KG1 (cell line): ENCODE measurements at regions not wholly inside any gene's neighbourhood (a gene's known extent, or its start where the extent isn't known, plus 50 kb on each side); places are given as distances from the start of the nearest gene placed in this dataset.
"Not testable (repeated sequence)": the region's sequence is repeated elsewhere in the genome, so short reads cannot be mapped to it uniquely, and the experiment has no call there.

Experiments
- DNase-seq: peaks from one replicate; lab custom pipeline; 2025; lab: John Stamatoyannopoulos, UW

DNA sequence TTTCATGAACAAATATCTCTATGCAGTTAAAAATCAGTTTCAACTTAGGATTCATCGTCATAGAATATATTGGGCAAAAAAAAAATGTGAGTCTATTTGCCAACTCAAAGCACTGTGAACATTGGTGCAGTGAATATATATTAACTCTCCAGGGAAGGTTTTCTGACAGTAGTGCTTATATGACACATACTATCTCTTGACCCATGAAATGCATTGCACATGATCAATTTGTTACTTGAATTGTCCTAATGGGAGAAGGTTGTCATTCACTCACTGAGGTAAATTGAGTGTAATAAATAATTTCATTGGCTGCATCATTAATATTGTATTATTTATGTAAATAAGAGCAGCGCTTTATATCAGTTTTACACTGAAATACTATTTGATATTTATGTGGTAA lies 2458.5 kb downstream of the ARAP2 start:
- no peak for DNase-seq

DNA sequence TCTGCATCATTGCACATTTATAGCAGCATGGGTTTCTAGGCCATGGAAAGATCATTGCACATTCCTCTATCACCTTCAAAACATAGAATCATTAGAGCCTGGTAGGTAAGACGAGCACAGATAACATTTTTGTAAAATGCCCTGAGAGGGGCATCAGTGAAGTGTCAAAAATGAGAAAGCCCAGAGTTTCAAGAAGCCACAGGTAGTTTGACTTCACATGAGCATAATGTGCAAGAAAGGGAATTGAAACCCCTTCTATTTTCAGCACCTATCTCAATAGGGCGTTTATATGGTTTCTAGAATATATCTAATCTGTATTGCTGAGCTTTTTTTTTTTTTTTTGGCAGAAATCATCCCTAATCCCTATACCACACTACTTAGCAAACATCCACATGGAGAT lies 2441.7 kb downstream of the ARAP2 start:
- DNase-seq, result no peak

DNA sequence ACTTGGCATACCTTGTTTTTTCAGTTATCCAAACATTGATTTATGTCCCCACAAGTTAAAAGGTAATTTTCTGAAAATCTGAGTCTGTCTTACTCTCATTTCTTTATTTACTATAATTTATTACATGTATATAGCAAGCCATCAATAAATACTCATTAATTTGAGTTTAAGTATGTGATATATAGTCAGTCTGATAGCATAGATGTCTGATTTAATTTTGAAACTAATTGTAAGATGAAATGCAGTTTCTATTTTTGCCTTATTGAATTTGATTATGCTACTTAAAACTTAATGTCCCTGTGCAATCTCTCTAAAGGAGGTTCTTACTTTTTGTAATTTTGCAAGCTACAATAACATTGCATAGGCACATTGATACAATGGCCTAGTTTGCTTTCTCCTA lies 2418.6 kb downstream of the ARAP2 start:
- DNase-seq, result no peak

DNA sequence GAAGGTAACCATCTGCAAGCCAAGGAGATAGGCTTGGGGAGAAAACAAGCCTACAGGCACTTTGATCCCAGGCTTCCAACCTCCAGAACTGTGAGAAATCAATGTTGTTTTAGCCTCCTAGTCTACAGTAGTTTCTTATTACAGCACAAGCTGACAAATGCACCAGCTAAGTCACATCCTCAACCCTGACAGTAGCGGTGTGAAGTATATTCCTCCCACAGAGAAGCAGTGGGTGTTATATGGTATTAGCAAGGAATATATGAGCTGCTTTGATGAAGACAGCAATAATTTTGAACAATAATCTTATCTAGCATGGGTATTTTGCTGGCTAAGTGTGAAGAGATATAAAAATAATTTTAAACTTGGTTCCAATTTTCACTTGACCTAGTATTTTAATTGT lies 2415.0 kb downstream of the ARAP2 start:
- DNase-seq, result not testable (repeated sequence)

DNA sequence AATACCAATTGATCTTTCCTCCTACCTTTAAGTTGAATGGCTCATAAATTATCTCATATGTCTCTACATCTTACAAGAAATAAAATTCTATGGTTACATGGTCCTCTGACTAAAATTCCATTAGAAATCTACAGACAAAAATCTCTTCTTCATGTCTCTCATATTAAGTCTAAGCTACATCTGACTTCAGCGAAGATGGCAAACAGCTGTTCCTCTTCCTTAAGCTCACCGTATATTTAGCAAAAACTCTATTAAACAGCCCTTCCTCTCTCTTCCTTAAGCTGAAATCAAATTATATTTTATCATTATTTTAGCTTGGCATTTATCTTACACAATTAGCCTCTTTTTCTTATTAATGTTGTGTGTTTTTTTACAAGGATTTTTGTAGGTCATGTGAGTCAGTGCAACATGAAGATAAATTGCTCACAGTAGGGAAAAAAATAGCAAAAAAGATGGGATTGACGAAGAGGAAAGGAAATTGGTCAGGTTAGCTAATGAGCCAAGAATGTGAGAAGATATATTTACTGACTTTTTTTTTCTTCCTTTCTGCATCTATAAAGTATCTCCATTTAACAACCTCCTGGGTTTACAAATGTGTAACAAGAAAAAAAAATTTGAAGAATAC lies 2412.8 kb downstream of the ARAP2 start:
- no peak for DNase-seq

DNA sequence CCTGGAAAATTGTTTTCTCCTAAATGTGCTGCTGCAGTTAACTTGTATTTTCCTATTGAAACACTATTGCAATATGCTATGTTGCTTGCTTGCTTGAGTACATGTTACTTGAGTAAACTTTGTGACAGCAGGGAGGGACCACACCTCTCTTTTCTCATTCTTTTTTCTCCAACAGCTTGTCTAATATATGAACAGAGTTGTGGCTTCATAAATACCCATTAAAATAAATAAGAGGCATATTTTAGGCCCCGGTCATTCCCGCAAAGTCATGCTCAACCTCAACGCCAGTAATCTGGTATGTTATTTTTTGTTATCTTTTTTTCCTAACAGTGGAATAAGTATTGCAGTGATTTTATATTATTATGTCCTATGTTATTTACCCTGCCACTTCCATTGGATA lies 2408.6 kb downstream of the ARAP2 start:
- DNase-seq, result not testable (repeated sequence)

DNA sequence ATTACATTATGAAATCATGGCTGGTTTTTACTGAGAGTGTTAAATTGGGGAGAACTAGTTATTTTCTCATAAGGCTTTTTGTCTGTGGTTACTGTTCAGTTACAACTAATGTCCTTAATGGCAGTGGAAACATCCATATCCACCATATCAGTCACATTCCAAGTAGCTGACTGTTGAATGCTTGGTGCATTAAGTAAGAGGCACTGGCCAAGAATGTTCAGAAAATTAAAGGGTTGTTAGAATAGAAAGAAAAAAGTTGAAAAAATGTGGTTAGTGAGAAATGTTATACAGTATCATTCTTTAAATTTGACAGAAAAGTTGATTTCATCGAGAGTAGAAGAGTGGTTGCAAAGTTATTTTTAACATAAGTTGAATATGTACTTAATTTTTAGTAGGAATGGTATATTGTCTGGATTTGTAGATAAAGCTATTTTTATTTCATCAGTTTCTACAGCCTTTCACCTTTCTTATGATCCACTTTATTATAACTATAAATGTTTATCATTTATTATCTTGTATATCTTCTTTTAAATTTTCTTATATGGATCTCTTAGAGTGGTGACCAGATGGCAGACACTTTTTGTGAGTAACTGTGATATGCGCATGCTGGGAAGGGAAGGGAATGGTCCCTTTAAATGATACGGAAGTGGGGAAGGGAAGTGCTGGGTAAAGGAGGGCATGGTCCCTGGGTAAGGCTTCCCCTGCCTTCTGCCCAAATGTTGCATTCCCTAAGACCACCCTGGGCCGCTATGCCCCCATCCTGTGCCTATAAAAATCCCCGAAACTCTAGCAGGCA lies 2407.1 kb downstream of the ARAP2 start:
- no peak for DNase-seq

DNA sequence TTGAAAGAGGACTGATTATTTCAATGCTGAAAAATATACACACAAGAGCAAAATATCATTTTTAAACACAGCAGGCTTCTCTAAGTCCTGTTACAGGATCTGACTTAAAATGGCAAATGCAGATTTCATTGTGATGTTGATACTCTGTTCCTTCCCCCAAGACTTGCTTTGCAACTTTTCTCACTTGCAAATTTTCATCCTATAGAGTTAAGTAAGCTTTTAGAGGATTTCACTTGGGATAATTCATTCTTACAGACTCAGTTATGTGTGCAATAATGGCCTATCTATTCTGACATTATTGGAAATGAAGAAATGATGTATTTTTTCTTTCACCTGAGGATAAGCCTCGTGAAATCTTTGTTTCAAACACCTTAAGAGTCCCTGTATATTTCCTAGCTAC lies 2403.2 kb downstream of the ARAP2 start:
- no peak for DNase-seq

DNA sequence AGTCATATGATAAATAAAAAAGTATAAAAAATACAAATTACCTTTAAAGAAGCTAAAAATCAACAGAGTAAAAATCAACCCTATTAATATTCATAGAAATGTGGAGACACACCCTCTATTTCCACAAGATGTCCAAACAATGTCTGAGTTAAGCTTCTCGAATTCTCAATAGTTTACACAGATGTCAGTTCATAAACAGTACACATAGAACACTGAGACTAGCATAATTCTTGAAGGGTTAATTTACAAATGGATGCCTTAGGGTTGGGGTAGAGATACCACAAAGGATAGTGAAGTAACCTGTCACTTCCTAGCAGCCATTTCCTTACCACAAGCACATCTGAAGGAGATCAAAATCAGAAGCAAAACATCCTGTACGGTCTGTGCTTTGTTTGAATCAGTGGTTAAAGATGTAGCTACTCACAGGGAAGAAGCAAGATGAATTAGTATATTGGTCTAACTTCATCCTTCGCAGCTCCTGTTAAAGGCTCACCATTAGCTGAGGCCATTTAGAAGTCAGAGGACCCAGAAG lies 2393.9 kb downstream of the ARAP2 start:
- DNase-seq, result peak; percentile 0

DNA sequence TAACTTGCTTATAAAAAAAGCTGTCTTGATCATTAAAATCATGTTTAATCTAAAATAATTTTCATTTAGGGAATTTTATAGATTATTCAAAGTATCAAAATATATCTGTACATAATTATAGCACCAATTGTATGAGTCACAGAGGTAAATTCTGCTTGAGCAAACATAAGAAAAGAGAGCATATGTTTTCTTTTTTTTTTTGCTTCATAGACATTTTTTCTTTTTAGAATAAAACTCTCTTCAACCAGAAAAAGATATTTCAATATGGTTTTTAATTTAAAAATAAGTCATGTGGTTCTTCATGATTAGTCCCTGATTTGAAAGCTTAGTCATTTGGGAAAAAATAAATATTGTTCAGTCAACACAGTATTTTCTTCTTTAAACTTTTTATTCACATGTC lies 2390.6 kb downstream of the ARAP2 start:
- DNase-seq, result not testable (repeated sequence)

DNA sequence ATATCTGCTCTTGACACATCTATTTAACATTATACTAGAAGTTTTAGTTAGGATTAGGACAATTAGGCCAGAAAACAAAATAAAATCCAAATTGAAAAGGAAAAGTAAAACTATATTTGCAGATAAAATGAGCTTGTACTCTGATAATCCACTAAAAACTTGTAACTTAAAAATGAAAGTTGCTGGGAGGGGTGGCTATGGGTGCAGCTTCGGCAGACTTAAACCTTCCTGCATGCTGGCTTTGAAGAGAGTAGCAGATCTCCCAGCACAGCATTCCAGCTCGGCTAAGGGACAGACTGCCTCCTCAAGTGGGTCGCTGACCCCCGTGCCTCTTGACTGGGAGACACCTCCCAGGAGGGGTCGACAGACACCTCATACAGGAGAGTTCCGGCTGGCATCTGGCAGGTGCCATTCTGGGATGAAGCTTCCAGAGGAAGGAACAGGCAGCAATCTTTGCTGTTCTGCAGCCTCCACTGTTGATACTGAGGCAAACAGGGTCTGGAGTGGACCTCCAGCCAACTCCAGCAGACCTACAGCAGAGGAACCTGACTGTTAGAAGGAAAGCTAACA lies 2379.9 kb downstream of the ARAP2 start:
- no peak for DNase-seq

DNA sequence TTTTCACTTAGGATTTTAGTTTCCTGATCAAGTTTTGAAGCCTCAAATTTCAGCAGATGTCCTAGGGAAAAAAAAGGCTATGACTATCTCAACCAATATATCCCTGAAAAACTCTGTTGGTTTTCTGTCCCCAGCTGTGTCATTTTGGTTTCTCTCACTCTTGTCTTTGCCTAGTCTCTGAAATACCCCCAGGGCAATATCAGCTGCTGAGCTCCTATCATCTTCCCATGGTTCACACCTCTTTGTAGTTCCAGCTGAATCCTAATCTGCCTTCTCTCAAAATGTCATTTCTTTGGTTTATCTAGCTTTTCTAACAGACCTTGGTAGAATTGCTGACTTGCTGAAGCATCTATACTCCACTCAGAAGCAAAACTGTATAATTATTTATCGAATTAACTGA lies 2370.5 kb downstream of the ARAP2 start:
- no peak for DNase-seq

DNA sequence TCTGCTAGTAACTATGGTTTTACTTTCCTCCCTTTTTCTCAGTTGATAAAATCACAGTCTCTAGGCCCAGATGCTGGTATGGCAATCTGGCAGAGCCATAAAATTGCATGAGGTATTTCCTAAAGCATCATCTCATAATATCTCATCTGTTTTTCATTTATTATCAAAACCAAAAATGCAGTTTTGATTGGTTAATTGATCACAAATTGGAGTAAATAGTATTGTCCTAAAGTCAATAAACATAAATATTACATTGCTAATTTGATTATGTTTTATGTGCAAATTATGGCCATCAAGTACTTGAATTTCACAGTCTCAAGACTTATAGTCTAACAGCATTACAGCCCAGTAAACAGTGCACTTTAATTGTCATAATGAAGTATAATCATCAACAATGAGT lies 2365.6 kb downstream of the ARAP2 start:
- no peak for DNase-seq

DNA sequence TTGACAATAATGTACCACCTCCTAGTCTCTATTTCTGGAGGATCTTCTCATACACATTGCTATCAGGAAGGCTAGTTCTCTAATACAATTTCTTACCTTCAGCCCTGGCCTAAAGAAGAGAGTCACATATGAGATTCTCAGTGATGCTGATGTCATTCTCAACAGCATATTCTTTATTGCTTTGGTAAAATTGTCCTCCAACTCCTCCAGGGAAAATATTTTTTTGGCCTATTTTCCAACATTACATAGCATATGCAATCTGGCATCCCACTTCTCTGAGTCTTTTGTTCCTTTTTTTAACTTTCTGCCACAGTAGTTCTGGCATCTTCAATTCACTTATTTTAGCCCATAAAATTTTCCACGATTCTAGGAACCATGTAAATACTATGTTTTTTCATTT lies 2363.1 kb downstream of the ARAP2 start:
- DNase-seq, result no peak

DNA sequence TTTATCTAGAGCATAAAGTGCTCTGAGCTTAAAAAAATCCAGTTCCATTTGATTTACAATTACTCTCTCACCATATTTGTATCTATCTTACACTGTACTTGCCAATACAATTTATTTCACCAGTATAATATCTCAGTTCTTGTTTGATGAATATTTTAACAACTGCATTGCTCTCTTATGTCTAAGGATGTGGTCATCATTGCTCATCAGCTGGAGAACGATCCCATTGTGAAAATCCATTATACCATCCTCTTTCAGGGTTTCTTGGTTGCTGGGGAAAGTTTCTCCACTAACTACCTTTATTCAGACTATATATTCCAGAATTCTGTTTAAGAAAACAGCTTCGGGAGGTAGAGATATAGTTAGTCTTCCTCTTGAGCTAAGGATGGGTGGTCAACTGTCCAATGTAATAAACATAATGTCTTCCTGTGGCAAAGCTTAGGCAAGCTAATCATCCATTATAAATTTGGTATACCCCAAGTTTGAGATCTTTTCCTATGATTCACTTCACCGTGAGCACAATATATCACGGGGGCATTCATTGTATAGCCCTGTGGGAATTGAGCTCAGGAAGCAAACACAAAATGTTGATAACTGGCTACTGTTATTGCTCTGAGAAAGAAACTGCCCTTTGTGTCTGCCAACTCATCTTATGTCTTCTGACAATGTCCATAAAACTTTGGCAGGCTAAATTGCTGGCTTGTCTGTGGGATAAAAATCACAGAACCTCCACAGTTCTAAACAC lies 2361.9 kb downstream of the ARAP2 start:
- no peak for DNase-seq

DNA sequence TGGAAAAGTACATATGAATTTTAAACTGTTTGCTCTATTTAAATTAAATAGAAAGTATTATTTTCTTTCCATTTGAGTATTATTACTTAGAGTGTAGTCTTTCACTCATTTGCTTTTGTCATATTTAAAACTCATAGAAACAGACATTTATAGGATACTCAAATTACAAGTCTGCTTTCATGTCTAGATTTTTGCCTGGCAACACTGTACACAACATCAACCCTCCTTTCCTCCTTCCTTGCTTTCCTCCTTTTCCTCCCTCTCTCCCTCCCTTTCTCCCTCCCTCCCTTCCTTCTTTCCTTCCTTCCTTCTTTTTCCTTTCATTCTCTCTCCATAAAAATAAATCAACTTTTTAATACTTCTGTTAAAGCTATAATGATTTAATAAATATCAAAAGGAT lies 2361.2 kb downstream of the ARAP2 start:
- DNase-seq, result no peak

DNA sequence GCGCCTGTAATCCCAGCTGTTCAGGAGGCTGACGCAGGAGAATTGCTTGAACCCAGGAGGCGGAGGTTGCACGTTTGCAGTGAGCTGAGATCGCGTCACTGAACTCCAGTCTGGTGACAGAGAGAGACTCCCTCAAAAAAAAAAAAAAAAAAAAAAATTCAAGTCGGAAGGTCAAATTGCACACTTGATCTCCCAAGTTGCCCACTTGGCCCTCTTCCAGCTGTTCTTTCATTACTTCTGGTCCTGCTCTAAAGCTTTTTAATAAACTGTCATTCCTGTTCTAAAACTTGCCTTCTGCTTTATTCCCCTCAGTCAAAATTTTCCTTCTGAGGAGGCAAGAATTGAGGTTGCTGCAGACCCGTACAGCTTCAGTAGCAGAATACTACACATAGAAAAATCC lies 2358.0 kb downstream of the ARAP2 start:
- no peak for DNase-seq

DNA sequence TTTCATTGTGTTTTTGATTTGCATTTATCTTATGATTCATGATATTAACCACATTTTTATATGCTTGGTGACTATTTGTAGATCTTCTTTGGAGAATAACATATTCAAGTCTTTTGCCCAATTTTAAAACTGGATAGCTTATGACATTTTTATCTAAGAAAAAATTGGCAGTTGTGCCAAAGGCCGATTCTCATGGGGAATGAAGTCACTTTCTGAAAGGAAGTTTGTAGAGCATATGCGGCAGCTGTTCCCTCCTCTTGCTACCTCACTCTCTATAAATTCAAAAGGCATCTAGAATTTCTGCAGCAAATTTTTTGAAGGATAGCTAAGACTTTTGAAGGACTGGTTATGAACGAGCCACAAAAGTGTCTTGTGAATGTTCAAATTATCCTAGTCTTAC lies 2353.5 kb downstream of the ARAP2 start:
- DNase-seq, result no peak

DNA sequence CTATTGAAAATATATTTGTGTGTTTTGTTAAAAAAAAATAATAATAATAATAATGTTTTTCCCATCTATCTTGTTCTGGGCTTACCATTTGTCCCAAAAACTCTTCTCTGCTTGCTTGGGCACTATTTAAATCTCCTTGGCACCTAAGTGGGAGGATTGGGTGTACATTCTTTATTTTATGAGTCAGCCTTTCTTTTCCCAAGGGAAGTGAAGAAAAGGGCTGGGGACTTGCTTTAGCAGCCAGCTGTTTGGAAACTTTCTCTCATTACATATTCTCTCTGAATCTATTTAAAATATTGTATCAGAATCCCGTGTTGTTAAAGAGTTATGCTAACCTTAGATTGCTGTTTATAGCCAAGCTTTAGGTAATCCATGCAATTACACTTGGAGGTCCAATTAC lies 2332.4 kb downstream of the ARAP2 start:
- no peak for DNase-seq

DNA sequence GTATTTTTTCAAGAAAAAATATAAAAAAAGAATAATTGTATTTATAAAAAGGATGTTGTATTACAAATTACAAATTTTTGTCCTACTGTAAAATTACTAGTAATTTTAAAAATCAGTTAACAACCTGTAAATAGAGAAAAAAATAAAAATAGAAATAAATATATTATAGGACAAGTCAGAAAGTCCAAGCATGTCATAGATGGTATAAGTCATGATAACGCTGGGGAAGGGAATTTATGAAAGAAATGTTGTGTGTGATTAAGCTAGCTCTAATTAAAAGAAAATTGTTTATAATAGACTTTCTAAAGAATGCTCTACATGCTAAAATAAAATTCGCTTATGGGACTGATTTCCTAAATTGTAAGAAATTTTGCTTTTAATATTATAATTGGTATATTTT lies 2329.9 kb downstream of the ARAP2 start:
- no peak for DNase-seq

DNA sequence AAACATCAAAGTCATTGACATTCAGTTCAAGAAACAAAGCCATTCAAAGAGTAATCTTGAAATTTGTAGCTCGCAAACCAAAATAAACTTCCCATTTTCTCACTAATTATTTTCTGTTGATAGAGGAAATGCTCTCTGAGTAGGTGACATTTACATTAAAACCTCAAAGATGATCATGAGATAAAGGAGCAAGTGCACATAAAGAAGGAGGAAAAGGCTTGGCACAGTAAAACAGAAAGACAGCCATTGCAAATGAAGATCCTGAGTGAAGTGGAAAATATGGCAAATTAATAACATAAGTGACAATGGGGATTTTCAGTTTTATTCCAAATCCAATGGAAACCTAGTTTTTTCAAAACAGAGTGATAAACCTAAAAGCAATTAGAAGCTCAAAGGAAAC lies 2320.8 kb downstream of the ARAP2 start:
- no peak for DNase-seq

DNA sequence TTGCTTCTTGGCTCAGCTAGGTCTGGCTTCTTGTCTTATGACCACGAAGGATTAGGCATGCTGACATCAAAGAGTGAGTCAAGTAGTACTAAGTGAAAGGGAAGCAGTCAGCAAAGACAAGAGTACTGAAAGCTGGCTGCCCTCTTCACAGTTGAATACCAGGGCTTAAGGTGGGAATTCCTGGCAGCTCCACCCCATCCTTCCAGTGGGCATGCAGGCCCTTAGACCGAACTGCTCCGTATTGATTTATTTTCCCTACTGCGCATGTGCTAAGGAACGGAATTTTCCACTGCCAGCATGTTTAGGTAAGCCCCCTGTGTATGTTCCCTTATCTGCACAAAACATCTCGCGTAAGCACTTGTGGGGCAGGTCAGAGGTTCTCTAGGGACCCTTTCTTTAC lies 2320.1 kb downstream of the ARAP2 start:
- no peak for DNase-seq

DNA sequence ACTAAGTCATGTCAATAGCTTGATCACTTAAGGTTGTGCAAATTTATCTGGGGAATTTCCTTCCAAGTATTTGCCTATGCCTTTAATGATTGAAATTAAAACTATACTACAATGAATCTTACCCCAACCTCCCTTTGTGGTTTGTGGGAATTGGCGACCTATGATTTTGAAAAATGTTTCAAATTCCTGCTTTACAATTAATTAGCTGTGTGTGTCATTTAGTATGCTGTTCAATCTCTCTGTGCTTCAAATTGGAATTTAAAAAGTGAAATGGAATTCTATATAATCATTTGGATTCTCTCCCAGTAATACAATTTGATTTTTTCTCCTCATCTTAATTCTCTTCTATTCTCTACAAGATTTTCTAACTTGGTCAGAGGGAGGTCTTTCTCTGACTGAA lies 2319.5 kb downstream of the ARAP2 start:
- no peak for DNase-seq
